NCI-H1694 treated with DMSO at 0.1 percent for 48 hours (cell line): ENCODE measurements at regions not wholly inside any gene's neighbourhood (a gene's known extent, or its start where the extent isn't known, plus 50 kb on each side); places are given as distances from the start of the nearest gene placed in this dataset.

ENCODE experiments used
- DNase-seq: peaks from one replicate; lab custom pipeline; 2025; lab: John Stamatoyannopoulos, UW

GRCh38 chr1:83673312-83673711 lies 325.6 kb downstream of the TTLL7 start:
- DNase-seq = no peak

- no peak for DNase-seq
Observed at GRCh38 chr1:83671586-83671985, 327.3 kb downstream of the TTLL7 start.

- no peak for DNase-seq
Observed at GRCh38 chr1:83670909-83671565, 327.9 kb downstream of the TTLL7 start.

GRCh38 chr1:83641796-83642443 lies 357.0 kb downstream of the TTLL7 start:
- no peak for DNase-seq

GRCh38 chr1:83641206-83641658 lies 357.7 kb downstream of the TTLL7 start:
- DNase-seq = no peak

- no peak for DNase-seq
Observed at GRCh38 chr1:83639785-83640184, 359.1 kb downstream of the TTLL7 start.

- DNase-seq = no peak
Observed at GRCh38 chr1:83637586-83637985, 361.3 kb downstream of the TTLL7 start.

GRCh38 chr1:83637009-83637408 lies 361.9 kb downstream of the TTLL7 start:
- DNase-seq = no peak

- DNase-seq = no peak
Observed at GRCh38 chr1:83632906-83633305, 366.0 kb downstream of the TTLL7 start.

GRCh38 chr1:83631851-83632250 lies 367.1 kb downstream of the TTLL7 start:
- DNase-seq = no peak

GRCh38 chr1:83627045-83627444 lies 371.9 kb downstream of the TTLL7 start:
- no peak for DNase-seq

- DNase-seq = no peak
Observed at GRCh38 chr1:83626603-83627002, 372.3 kb downstream of the TTLL7 start.

- no peak for DNase-seq
Observed at GRCh38 chr1:83625646-83626045, 373.3 kb downstream of the TTLL7 start.

GRCh38 chr1:83620016-83620415 lies 378.9 kb downstream of the TTLL7 start:
- DNase-seq = no peak

- DNase-seq = no peak
Observed at GRCh38 chr1:83619170-83619896, 379.6 kb downstream of the TTLL7 start.

- no peak for DNase-seq
Observed at GRCh38 chr1:83617883-83618282, 381.0 kb downstream of the TTLL7 start.

- no peak for DNase-seq
Observed at GRCh38 chr1:83615370-83615769, 383.6 kb downstream of the TTLL7 start.

- DNase-seq = no peak
Observed at GRCh38 chr1:83606416-83606955, 392.4 kb downstream of the TTLL7 start.

- DNase-seq = no peak
Observed at GRCh38 chr1:83596331-83596730, 402.6 kb downstream of the TTLL7 start.

- no peak for DNase-seq
Observed at GRCh38 chr1:83593073-83593472, 405.9 kb downstream of the TTLL7 start.

- DNase-seq = no peak
Observed at GRCh38 chr1:83588140-83588539, 410.8 kb downstream of the TTLL7 start.

GRCh38 chr1:83583351-83584014 lies 415.4 kb downstream of the TTLL7 start:
- peak; percentile 2 for DNase-seq
